ENCODE measurements at regions not wholly inside any gene's neighbourhood (a gene's known extent, or its start where the extent isn't known, plus 50 kb on each side); places are given as distances from the start of the nearest gene placed in this dataset.

DNA sequence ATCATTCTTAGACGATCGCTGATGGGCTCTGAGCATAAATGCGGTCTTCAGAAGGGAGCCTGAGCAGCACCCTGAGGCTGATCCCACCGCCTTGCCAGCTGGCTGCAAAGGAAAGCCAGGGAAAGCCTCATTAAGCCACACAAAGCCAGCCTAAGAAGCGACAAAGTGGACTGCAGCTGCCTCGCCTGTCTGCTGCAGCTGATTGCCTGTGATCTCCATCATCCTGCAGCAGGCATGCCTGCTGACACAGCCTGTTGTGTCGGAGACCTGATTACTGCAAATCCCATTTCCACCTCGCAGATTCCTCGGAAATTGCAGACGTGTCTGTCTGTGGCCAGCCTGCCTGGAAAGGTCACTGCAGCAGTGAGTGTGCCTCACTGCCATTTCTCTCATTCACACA lies 1087.0 kb upstream of the AUTS2 start:
- Histone ChIP-seq H3K27me3 (ENCODE audit: control insufficient read depth in 4 of 4, insufficient read depth in 4 of 4, low read length in 3 of 4) (no peaks in the 10 kb centered on the region), H3K4me3 (ENCODE audit: low read depth in 1 of 3, low read length in 3 of 3) (no peak overlapping the region), H3K9ac (ENCODE audit: low read depth in 1 of 2, low read length in 2 of 2) (no peak overlapping the region), H3K36me3 (ENCODE audit: control insufficient read depth in 4 of 4, insufficient read depth in 3 of 4, low read depth in 1 of 4, low read length in 3 of 4) (no peaks in the 10 kb centered on the region), H3K27ac (ENCODE audit: low read depth in 1 of 2, low read length in 2 of 2) (no peak overlapping the region), H3K9me3 (ENCODE audit: control insufficient read depth in 4 of 4, low read length in 3 of 4) (peaks cover 2 to 19% (median 15%) of the 10 kb centered on the region in 4 donors), H3K4me1 (ENCODE audit: control insufficient read depth in 4 of 4, insufficient read depth in 4 of 4, low read length in 3 of 4) (no peaks in the 10 kb centered on the region)
- no peak for DNase-seq (ENCODE audit: low spot score)
- TF ChIP-seq FOXA2 (IDR thresholded peaks at IDR 0.05) = no peak
- no peak for TF ChIP-seq NR2F2 (IDR thresholded peaks at IDR 0.05)
- no peak for TF ChIP-seq YY1 (IDR thresholded peaks at IDR 0.05)
- no peak for TF ChIP-seq HNF4A (conservative IDR thresholded peaks at IDR 0.05)
- TF ChIP-seq TAF1 (conservative IDR thresholded peaks at IDR 0.05) = no peak
- no peak for TF ChIP-seq FOXA1 (IDR thresholded peaks at IDR 0.05)
- TF ChIP-seq RXRA (IDR thresholded peaks at IDR 0.05) = no peak
- TF ChIP-seq, protein P1, sequence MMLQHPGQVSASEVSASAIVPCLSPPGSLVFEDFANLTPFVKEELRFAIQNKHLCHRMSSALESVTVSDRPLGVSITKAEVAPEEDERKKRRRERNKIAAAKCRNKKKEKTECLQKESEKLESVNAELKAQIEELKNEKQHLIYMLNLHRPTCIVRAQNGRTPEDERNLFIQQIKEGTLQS (IDR thresholded peaks at IDR 0.05) = no peak
- no peak for TF ChIP-seq JUND (IDR thresholded peaks at IDR 0.05)
- no peak for TF ChIP-seq SP1 (IDR thresholded peaks at IDR 0.05)
- TF ChIP-seq, protein P2, sequence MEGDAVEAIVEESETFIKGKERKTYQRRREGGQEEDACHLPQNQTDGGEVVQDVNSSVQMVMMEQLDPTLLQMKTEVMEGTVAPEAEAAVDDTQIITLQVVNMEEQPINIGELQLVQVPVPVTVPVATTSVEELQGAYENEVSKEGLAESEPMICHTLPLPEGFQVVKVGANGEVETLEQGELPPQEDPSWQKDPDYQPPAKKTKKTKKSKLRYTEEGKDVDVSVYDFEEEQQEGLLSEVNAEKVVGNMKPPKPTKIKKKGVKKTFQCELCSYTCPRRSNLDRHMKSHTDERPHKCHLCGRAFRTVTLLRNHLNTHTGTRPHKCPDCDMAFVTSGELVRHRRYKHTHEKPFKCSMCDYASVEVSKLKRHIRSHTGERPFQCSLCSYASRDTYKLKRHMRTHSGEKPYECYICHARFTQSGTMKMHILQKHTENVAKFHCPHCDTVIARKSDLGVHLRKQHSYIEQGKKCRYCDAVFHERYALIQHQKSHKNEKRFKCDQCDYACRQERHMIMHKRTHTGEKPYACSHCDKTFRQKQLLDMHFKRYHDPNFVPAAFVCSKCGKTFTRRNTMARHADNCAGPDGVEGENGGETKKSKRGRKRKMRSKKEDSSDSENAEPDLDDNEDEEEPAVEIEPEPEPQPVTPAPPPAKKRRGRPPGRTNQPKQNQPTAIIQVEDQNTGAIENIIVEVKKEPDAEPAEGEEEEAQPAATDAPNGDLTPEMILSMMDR (IDR thresholded peaks at IDR 0.05; ENCODE audit: low read depth, low read length, missing input control) = no peak
- no peak for TF ChIP-seq GABPA (IDR thresholded peaks at IDR 0.05 in 1 of 2, conservative IDR thresholded peaks at IDR 0.05 in 1 of 2)
- TF ChIP-seq, protein P3, sequence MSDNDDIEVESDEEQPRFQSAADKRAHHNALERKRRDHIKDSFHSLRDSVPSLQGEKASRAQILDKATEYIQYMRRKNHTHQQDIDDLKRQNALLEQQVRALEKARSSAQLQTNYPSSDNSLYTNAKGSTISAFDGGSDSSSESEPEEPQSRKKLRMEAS (IDR thresholded peaks at IDR 0.05) = no peak
- TF ChIP-seq RAD21 (IDR thresholded peaks at IDR 0.05) = no peak
- no peak for TF ChIP-seq EGR1 (IDR thresholded peaks at IDR 0.05; ENCODE audit: low read depth in 2 of 2)
- TF ChIP-seq, protein P4, sequence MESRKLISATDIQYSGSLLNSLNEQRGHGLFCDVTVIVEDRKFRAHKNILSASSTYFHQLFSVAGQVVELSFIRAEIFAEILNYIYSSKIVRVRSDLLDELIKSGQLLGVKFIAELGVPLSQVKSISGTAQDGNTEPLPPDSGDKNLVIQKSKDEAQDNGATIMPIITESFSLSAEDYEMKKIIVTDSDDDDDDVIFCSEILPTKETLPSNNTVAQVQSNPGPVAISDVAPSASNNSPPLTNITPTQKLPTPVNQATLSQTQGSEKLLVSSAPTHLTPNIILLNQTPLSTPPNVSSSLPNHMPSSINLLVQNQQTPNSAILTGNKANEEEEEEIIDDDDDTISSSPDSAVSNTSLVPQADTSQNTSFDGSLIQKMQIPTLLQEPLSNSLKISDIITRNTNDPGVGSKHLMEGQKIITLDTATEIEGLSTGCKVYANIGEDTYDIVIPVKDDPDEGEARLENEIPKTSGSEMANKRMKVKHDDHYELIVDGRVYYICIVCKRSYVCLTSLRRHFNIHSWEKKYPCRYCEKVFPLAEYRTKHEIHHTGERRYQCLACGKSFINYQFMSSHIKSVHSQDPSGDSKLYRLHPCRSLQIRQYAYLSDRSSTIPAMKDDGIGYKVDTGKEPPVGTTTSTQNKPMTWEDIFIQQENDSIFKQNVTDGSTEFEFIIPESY (IDR thresholded peaks at IDR 0.05) = no peak
- TF ChIP-seq, protein P5, sequence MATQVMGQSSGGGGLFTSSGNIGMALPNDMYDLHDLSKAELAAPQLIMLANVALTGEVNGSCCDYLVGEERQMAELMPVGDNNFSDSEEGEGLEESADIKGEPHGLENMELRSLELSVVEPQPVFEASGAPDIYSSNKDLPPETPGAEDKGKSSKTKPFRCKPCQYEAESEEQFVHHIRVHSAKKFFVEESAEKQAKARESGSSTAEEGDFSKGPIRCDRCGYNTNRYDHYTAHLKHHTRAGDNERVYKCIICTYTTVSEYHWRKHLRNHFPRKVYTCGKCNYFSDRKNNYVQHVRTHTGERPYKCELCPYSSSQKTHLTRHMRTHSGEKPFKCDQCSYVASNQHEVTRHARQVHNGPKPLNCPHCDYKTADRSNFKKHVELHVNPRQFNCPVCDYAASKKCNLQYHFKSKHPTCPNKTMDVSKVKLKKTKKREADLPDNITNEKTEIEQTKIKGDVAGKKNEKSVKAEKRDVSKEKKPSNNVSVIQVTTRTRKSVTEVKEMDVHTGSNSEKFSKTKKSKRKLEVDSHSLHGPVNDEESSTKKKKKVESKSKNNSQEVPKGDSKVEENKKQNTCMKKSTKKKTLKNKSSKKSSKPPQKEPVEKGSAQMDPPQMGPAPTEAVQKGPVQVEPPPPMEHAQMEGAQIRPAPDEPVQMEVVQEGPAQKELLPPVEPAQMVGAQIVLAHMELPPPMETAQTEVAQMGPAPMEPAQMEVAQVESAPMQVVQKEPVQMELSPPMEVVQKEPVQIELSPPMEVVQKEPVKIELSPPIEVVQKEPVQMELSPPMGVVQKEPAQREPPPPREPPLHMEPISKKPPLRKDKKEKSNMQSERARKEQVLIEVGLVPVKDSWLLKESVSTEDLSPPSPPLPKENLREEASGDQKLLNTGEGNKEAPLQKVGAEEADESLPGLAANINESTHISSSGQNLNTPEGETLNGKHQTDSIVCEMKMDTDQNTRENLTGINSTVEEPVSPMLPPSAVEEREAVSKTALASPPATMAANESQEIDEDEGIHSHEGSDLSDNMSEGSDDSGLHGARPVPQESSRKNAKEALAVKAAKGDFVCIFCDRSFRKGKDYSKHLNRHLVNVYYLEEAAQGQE (IDR thresholded peaks at IDR 0.05) = no peak
- no peak for TF ChIP-seq HNF4G (IDR thresholded peaks at IDR 0.05)
- 47% methylated on average over 10 of the region's 10 CpGs for WGBS
